HCT116 (cell line): ENCODE measurements at regions not wholly inside any gene's neighbourhood (a gene's known extent, or its start where the extent isn't known, plus 50 kb on each side); places are given as distances from the start of the nearest gene placed in this dataset.

Source experiments
- ATAC-seq: fragments of 200-7000 bp; cut with Tn5 transposase; 2 replicates; pipeline ENCODE4 v1.9.1; 2020; ENCODE audit warnings: mild to moderate bottlenecking, moderate library complexity
- BruUV-seq: library from RNA; stranded (reverse); fragments of 400-500 nt; replicated peaks from 2 replicates; lab custom pipeline; 2021; lab: Mats Ljungman, UMichigan
- CTCF ChIA-PET: fragments of 300-600 bp; sonication (Branson Sonifier 250); formaldehyde crosslinking; loops from one replicate; lab custom pipeline; 2021; ENCODE audit warnings: antibody characterized with exemption; lab: Charles Lee
- POLR2A ChIA-PET: fragments of 300-600, 350-600 bp; sonication (Branson Sonifier 250); formaldehyde crosslinking; loops from one replicate; lab custom pipeline; 2021; ENCODE audit warnings: antibody characterized with exemption; lab: Charles Lee
- RAD21 ChIA-PET, 2 experiments: fragments of 300-600 bp; sonication (Branson Sonifier 250); formaldehyde crosslinking; loops; one replicate each; lab custom pipeline; 2023; ENCODE audit warnings: low total read pairs in 2 of 2; ENCODE audit not compliant: uncharacterized antibody in 2 of 2, unreplicated experiment in 2 of 2, low non-redundant PET in 1 of 2; lab: Charles Lee
- DNase-seq: peaks from one replicate; pipeline ENCODE4 v3.0.0-alpha.2; 2010; ENCODE audit warnings: low read depth, low spot score
- H2AFZ ChIP-seq: fragments of 200-600 bp; shearing (Covaris generic), sonication (generic); 2 replicates; pipeline ENCODE4 v1.6.1; 2017; ENCODE audit warnings: low read depth, mixed run types, mixed read lengths, antibody characterized with exemption, low read length; ENCODE audit not compliant: poor library complexity, severe bottlenecking
- H3K27ac ChIP-seq: 2 replicates; pipeline ENCODE4 v1.5.1; 2012; ENCODE audit warnings: low read depth, low read length
- H3K27me3 ChIP-seq: fragments of 200-600 bp; sonication (generic); 2 replicates; pipeline ENCODE4 v1.6.1; 2016; ENCODE audit warnings: mixed run types, low read length, mixed read lengths; ENCODE audit not compliant: insufficient read depth
- H3K36me3 ChIP-seq, 2 experiments: fragments of 200-500 bp in 1 of 2; fragments of 200-600 bp in 1 of 2; sonication (Bioruptor generic) in 1 of 2; sonication (generic) in 1 of 2; 2 replicates each; pipeline versions ENCODE4 v1.5.1 to v1.6.1; 2014 to 2016; ENCODE audit warnings: low read length in 2 of 2, inconsistent platforms in 1 of 2, mixed read lengths in 1 of 2, mixed run types in 1 of 2; ENCODE audit not compliant: insufficient read depth in 2 of 2, control insufficient read depth in 1 of 2
- H3K4me1 ChIP-seq, 2 experiments: fragments of 200-600 bp in 1 of 2; sonication (generic) in 1 of 2; 2 replicates each; pipeline versions ENCODE4 v1.5.1 to v1.6.1; 2012 to 2017; ENCODE audit warnings: low read length in 2 of 2, inconsistent platforms in 1 of 2, mild to moderate bottlenecking in 1 of 2, mixed read lengths in 1 of 2, mixed run types in 1 of 2, moderate library complexity in 1 of 2; ENCODE audit not compliant: insufficient read depth in 2 of 2, control insufficient read depth in 1 of 2
- H3K4me2 ChIP-seq: fragments of 200-600 bp; sonication (generic); 2 replicates; pipeline ENCODE4 v1.6.1; 2017; ENCODE audit warnings: mixed run types, low read length, mixed read lengths
- H3K4me3 ChIP-seq, 2 experiments: fragments of 200-600 bp in 1 of 2; sonication (generic) in 1 of 2; replicated peaks in 1 of 2; 2 replicates each; pipeline ENCODE4 v1.5.1; 2011 to 2016; ENCODE audit warnings: low read length in 2 of 2, control low read depth in 1 of 2, low read depth in 1 of 2, mild to moderate bottlenecking in 1 of 2, mixed read lengths in 1 of 2, mixed run types in 1 of 2
- H3K79me2 ChIP-seq: fragments of 200-600 bp; sonication (generic); 2 replicates; pipeline ENCODE4 v1.6.1; 2017; ENCODE audit warnings: mild to moderate bottlenecking, mixed run types, low read length, moderate library complexity, mixed read lengths; ENCODE audit not compliant: insufficient read depth
- H3K9ac ChIP-seq: fragments of 200-600 bp; sonication (generic); 2 replicates; pipeline ENCODE4 v1.6.1; 2016; ENCODE audit warnings: low read length, mixed read lengths
- H3K9me2 ChIP-seq: fragments of 200-600 bp; sonication (generic), shearing (Covaris generic); 2 replicates; pipeline ENCODE4 v1.6.1; 2017; ENCODE audit warnings: mixed run types, mild to moderate bottlenecking, moderate library complexity; ENCODE audit not compliant: insufficient read depth
- H3K9me3 ChIP-seq, 2 experiments: fragments of 200-500 bp in 1 of 2; fragments of 200-600 bp in 1 of 2; sonication (Bioruptor generic) in 1 of 2; sonication (generic) in 1 of 2; 2 replicates each; pipeline ENCODE4 v1.6.1; 2014 to 2017; ENCODE audit warnings: low read length in 2 of 2, mixed read lengths in 2 of 2, inconsistent platforms in 1 of 2, low read depth in 1 of 2, mild to moderate bottlenecking in 1 of 2, mixed run types in 1 of 2, moderate library complexity in 1 of 2; ENCODE audit not compliant: control insufficient read depth in 1 of 2, insufficient read depth in 1 of 2
- H4K20me1 ChIP-seq: fragments of 200-600 bp; sonication (generic), shearing (Covaris generic); 2 replicates; pipeline ENCODE4 v1.6.1; 2017; ENCODE audit warnings: mixed run types, mild to moderate bottlenecking, moderate library complexity; ENCODE audit not compliant: insufficient read depth
- ATF3 ChIP-seq: IDR thresholded peaks from 2 replicates; pipeline ENCODE4 v1.6.1; 2012
- CBX3 ChIP-seq: IDR thresholded peaks from 2 replicates; pipeline ENCODE4 v1.6.1; 2012; ENCODE audit warnings: low read depth
- CEBPB ChIP-seq: IDR thresholded peaks from 2 replicates; pipeline ENCODE4 v1.6.1; 2012; ENCODE audit warnings: low read depth
- CTCF ChIP-seq, 3 experiments: fragments of 200-600 bp in 1 of 3; sonication (generic) in 1 of 3; IDR thresholded peaks in 2 of 3; conservative IDR thresholded peaks in 1 of 3; 2 replicates each; pipeline ENCODE4 v1.5.1; 2012 to 2017; ENCODE audit warnings: low read depth in 2 of 3, low read length in 2 of 3, antibody characterized with exemption in 1 of 3, borderline replicate concordance in 1 of 3, control low read depth in 1 of 3, mild to moderate bottlenecking in 1 of 3, mixed read lengths in 1 of 3, mixed run types in 1 of 3, moderate library complexity in 1 of 3; ENCODE audit not compliant: insufficient read depth in 1 of 3
- EGR1 ChIP-seq: IDR thresholded peaks from 2 replicates; pipeline ENCODE4 v1.6.1; 2012; ENCODE audit warnings: low read depth
- ELF1 ChIP-seq: IDR thresholded peaks from 2 replicates; pipeline ENCODE4 v1.6.1; 2012; ENCODE audit warnings: low read depth, borderline replicate concordance
- EZH2 ChIP-seq: fragments of 200-600 bp; sonication (generic); IDR thresholded peaks from 2 replicates; pipeline ENCODE4 v1.6.1; 2017; ENCODE audit warnings: antibody characterized with exemption, mixed run types
- EZH2phosphoT487 ChIP-seq: fragments of 200-600 bp; IDR thresholded peaks from 2 replicates; pipeline ENCODE4 v1.6.1; 2018; ENCODE audit warnings: antibody characterized with exemption, borderline replicate concordance
- FOSL1 ChIP-seq: IDR thresholded peaks from 2 replicates; pipeline ENCODE4 v1.6.1; 2012; ENCODE audit warnings: low read depth
- JUND ChIP-seq: IDR thresholded peaks from 2 replicates; pipeline ENCODE4 v1.6.1; 2012
- MAX ChIP-seq: IDR thresholded peaks from 2 replicates; pipeline ENCODE4 v1.6.1; 2012
- POLR2A ChIP-seq: IDR thresholded peaks from 2 replicates; pipeline ENCODE4 v1.7.0; 2011; ENCODE audit warnings: borderline replicate concordance; ENCODE audit not compliant: insufficient read depth, insufficient read length; ENCODE audit errors: extremely low read depth
- POLR2AphosphoS5 ChIP-seq: IDR thresholded peaks from 2 replicates; pipeline ENCODE4 v1.6.1; 2011; ENCODE audit warnings: mild to moderate bottlenecking, low read depth, low read length, moderate library complexity
- RAD21 ChIP-seq: IDR thresholded peaks from 2 replicates; pipeline ENCODE4 v1.6.1; 2012; ENCODE audit warnings: low read depth, mild to moderate bottlenecking
- REST ChIP-seq: IDR thresholded peaks from 2 replicates; pipeline ENCODE4 v1.6.1; 2012; ENCODE audit warnings: low read depth
- SIN3A ChIP-seq: IDR thresholded peaks from 2 replicates; pipeline ENCODE4 v1.6.1; 2012; ENCODE audit warnings: low read depth
- SP1 ChIP-seq: IDR thresholded peaks from 2 replicates; pipeline ENCODE4 v1.6.1; 2012; ENCODE audit warnings: low read depth
- SRF ChIP-seq: IDR thresholded peaks from 2 replicates; pipeline ENCODE4 v1.6.1; 2012; ENCODE audit warnings: low read depth
- YY1 ChIP-seq: IDR thresholded peaks from 2 replicates; pipeline ENCODE4 v1.6.1; 2011; ENCODE audit warnings: low read length, low read depth, moderate library complexity, mild to moderate bottlenecking; ENCODE audit not compliant: insufficient replicate concordance; ENCODE audit errors: extremely low read depth
- intact Hi-C: fragments of 100-400 bp; cut with micrococcal nuclease; formaldehyde crosslinking; loops from 2 replicates; pipeline ENCODE4 v1.10.0; 2022

GRCh38 chr2:216911886-216912285, 52.0 kb upstream of the TNP1 start:
- Histone ChIP-seq H3K79me2 (no peaks in the 10 kb centered on the region), H2AFZ (no peak overlapping the region), H3K27ac (no peak overlapping the region), H3K36me3 (no peaks in the 10 kb centered on the region)
- DNase-seq (no peak), ATAC-seq (no peak)
- RAD21 ChIA-PET: no interaction called here
- no peak for TF ChIP-seq POLR2AphosphoS5
- no peak for TF ChIP-seq SIN3A
- TF ChIP-seq JUND: no peak
- no peak for TF ChIP-seq POLR2A
- no peak for TF ChIP-seq EZH2
- TF ChIP-seq CTCF (IDR thresholded peaks at IDR 0.05 in 2 of 3, conservative IDR thresholded peaks at IDR 0.05 in 1 of 3; ENCODE audit: borderline replicate concordance in 1 of 3, insufficient read depth in 1 of 3, low read depth in 2 of 3, low read length in 2 of 3): no peak
- TF ChIP-seq REST: no peak
- TF ChIP-seq SP1: no peak
- no peak for TF ChIP-seq ELF1
- no peak for TF ChIP-seq CEBPB
- TF ChIP-seq EGR1: no peak
- no peak for TF ChIP-seq RAD21
- TF ChIP-seq SRF: no peak
- TF ChIP-seq EZH2phosphoT487: no peak
- TF ChIP-seq FOSL1: no peak
- TF ChIP-seq MAX: no peak
- no peak for TF ChIP-seq ATF3
- no peak for TF ChIP-seq CBX3
- no peak for TF ChIP-seq YY1
- TF ChIP-seq, all 23 proteins: peak for 0
- POLR2A ChIA-PET: no interaction called here
- intact Hi-C loops: no loop called here
- H3K9me2 ChIP-seq: no peaks in the 10 kb centered on the region
- H4K20me1 ChIP-seq: no peaks in the 10 kb centered on the region
- BruUV-seq: no TSS peak
- CTCF ChIA-PET: no interaction called here
- H3K4me3 ChIP-seq: no peak overlapping the region
- H3K9ac ChIP-seq: no peak overlapping the region
- H3K4me2 ChIP-seq: no peak overlapping the region
- no peaks in the 10 kb centered on the region for H3K9me3 ChIP-seq
- peaks cover 19% of the 10 kb centered on the region; the same call in 1 of the 2 replicates for H3K27me3 ChIP-seq
- H3K4me1 ChIP-seq: no peaks in the 10 kb centered on the region
